Hepatocyte (in vitro differentiated cells): ENCODE measurements at regions not wholly inside any gene's neighbourhood (a gene's known extent, or its start where the extent isn't known, plus 50 kb on each side); places are given as distances from the start of the nearest gene placed in this dataset.

Experiments
- DNase-seq: peaks from one replicate; pipeline ENCODE4 v3.0.0-alpha.2; 2016; ENCODE audit warnings: low spot score
- H2AFZ ChIP-seq: fragments of 200-600 bp; sonication (generic); 2 replicates; pipeline ENCODE4 v1.6.0; 2016; ENCODE audit warnings: antibody characterized with exemption, mild to moderate bottlenecking
- H3K27ac ChIP-seq: fragments of 200-600 bp; sonication (generic); 2 replicates; pipeline ENCODE4 v1.5.1; 2016; ENCODE audit warnings: mild to moderate bottlenecking
- H3K27me3 ChIP-seq: fragments of 200-600 bp; sonication (generic); 2 replicates; pipeline ENCODE4 v1.6.1; 2016
- H3K36me3 ChIP-seq: fragments of 200-600 bp; sonication (generic); replicated peaks from 2 replicates; pipeline ENCODE4 v1.5.1; 2016; ENCODE audit warnings: low read depth; ENCODE audit not compliant: insufficient read depth
- H3K4me1 ChIP-seq: fragments of 200-600 bp; sonication (generic); 2 replicates; pipeline ENCODE4 v1.5.1; 2016; ENCODE audit warnings: mild to moderate bottlenecking, moderate library complexity; ENCODE audit not compliant: insufficient read depth
- H3K4me2 ChIP-seq: fragments of 200-600 bp; sonication (generic); 2 replicates; pipeline ENCODE4 v1.6.0; 2016
- H3K4me3 ChIP-seq: fragments of 200-600 bp; sonication (generic); 2 replicates; pipeline ENCODE4 v1.5.1; 2016; ENCODE audit warnings: mild to moderate bottlenecking
- H3K79me2 ChIP-seq: fragments of 200-600 bp; sonication (generic); 2 replicates; pipeline ENCODE4 v1.6.0; 2017; ENCODE audit warnings: mild to moderate bottlenecking
- H3K9me2 ChIP-seq: fragments of 200-600 bp; sonication (generic); replicated peaks from 2 replicates; pipeline ENCODE4 v1.6.0; 2017; ENCODE audit warnings: mild to moderate bottlenecking; ENCODE audit not compliant: insufficient read depth
- H3K9me3 ChIP-seq: fragments of 200-600 bp; sonication (generic); 2 replicates; pipeline ENCODE4 v1.5.1; 2016; ENCODE audit warnings: low read depth, mild to moderate bottlenecking
- H4K20me1 ChIP-seq: fragments of 200-600 bp; sonication (generic); 2 replicates; pipeline ENCODE4 v1.6.0; 2016; ENCODE audit warnings: mild to moderate bottlenecking; ENCODE audit not compliant: insufficient read depth, poor library complexity, severe bottlenecking
- CTCF ChIP-seq: fragments of 200-600 bp; sonication (generic); IDR thresholded peaks from 2 replicates; pipeline ENCODE4 v1.5.1; 2016; ENCODE audit warnings: antibody characterized with exemption, mild to moderate bottlenecking; ENCODE audit not compliant: poor library complexity
- EZH2 ChIP-seq: fragments of 200-600 bp; sonication (generic); IDR thresholded peaks from 2 replicates; pipeline ENCODE4 v1.6.1; 2016; ENCODE audit warnings: antibody characterized with exemption, mild to moderate bottlenecking, borderline replicate concordance
- EZH2phosphoT487 ChIP-seq: fragments of 200-600 bp; sonication (generic); IDR thresholded peaks from one replicate; pipeline ENCODE4 v1.6.1; 2018; ENCODE audit warnings: antibody characterized with exemption, mild to moderate bottlenecking, low read depth, moderate library complexity; ENCODE audit not compliant: unreplicated experiment, severe bottlenecking
- WGBS: methylation state at CpG from one replicate; pipeline ENCODE4 v1.1.6; 2016; ENCODE audit warnings: low lambda C conversion rate; ENCODE audit errors: missing lambda C conversion rate; 5-methylcytosine and 5-hydroxymethylcytosine counted together

GRCh38 chr1:17893891-17894631 is 138.9 kb downstream of the ACTL8 start:
- no peaks in the 10 kb centered on the region for H3K36me3 ChIP-seq
- no peak overlapping the region for H3K27ac ChIP-seq
- H3K27me3 ChIP-seq, result peaks cover 16% of the 10 kb centered on the region
- H4K20me1 ChIP-seq, result no peaks in the 10 kb centered on the region
- 81% methylated on average over 12 of the region's 12 CpGs for WGBS
- TF ChIP-seq EZH2phosphoT487, result no peak
- no peak for TF ChIP-seq EZH2
- no peak for TF ChIP-seq CTCF
- DNase-seq, result no peak
- no peak overlapping the region for H2AFZ ChIP-seq
- no peaks in the 10 kb centered on the region for H3K9me2 ChIP-seq
- no peak overlapping the region for H3K4me2 ChIP-seq
- no peaks in the 10 kb centered on the region for H3K4me1 ChIP-seq
- H3K4me3 ChIP-seq, result no peak overlapping the region
- no peaks in the 10 kb centered on the region for H3K9me3 ChIP-seq
- H3K79me2 ChIP-seq, result no peaks in the 10 kb centered on the region

- Histone ChIP-seq H3K4me2 (no peak overlapping the region), H3K4me3 (no peak overlapping the region), H3K79me2 (no peaks in the 10 kb centered on the region), H3K36me3 (no peaks in the 10 kb centered on the region), H2AFZ (no peak overlapping the region), H4K20me1 (no peaks in the 10 kb centered on the region), H3K27ac (no peak overlapping the region), H3K9me2 (no peaks in the 10 kb centered on the region), H3K27me3 (peaks cover 20% of the 10 kb centered on the region), H3K9me3 (no peaks in the 10 kb centered on the region), H3K4me1 (no peaks in the 10 kb centered on the region)
- DNase-seq, result no peak
- WGBS, result 86% methylated on average over 4 of the region's 4 CpGs
- TF ChIP-seq EZH2phosphoT487 (no peak), CTCF (no peak), EZH2 (no peak)
Observed at GRCh38 chr1:17895401-17895800, 140.3 kb downstream of the ACTL8 start.

- no peak for DNase-seq
- H4K20me1 ChIP-seq, result no peaks in the 10 kb centered on the region
- no peak for TF ChIP-seq EZH2
- H3K27me3 ChIP-seq, result peaks cover 20% of the 10 kb centered on the region
- no peaks in the 10 kb centered on the region for H3K79me2 ChIP-seq
- H3K9me2 ChIP-seq, result no peaks in the 10 kb centered on the region
- 89% methylated on average over 8 of the region's 8 CpGs for WGBS
- H3K4me3 ChIP-seq, result no peak overlapping the region
- H2AFZ ChIP-seq, result no peak overlapping the region
- no peaks in the 10 kb centered on the region for H3K36me3 ChIP-seq
- no peaks in the 10 kb centered on the region for H3K9me3 ChIP-seq
- no peak overlapping the region for H3K27ac ChIP-seq
- no peak overlapping the region for H3K4me2 ChIP-seq
- H3K4me1 ChIP-seq, result no peaks in the 10 kb centered on the region
Observed at GRCh38 chr1:17895986-17896385, 140.9 kb downstream of the ACTL8 start.

GRCh38 chr1:17903386-17903785 is 148.3 kb downstream of the ACTL8 start:
- H3K27ac ChIP-seq, result no peak overlapping the region
- DNase-seq, result no peak
- WGBS, result 72% methylated on average over 5 of the region's 5 CpGs

More at GRCh38 chr1:17903386-17903785, 148.3 kb downstream of the ACTL8 start:
- Histone ChIP-seq H3K79me2 (no peaks in the 10 kb centered on the region), H2AFZ (no peak overlapping the region), H3K4me2 (no peak overlapping the region), H4K20me1 (no peaks in the 10 kb centered on the region), H3K27me3 (peaks cover 12% of the 10 kb centered on the region), H3K9me3 (no peaks in the 10 kb centered on the region), H3K9me2 (no peaks in the 10 kb centered on the region), H3K36me3 (no peaks in the 10 kb centered on the region), H3K4me1 (no peaks in the 10 kb centered on the region), H3K4me3 (no peak overlapping the region)
- no peak for TF ChIP-seq EZH2phosphoT487
- TF ChIP-seq CTCF, result no peak
- no peak for TF ChIP-seq EZH2
